ENCODE measurements at regions not wholly inside any gene's neighbourhood (a gene's known extent, or its start where the extent isn't known, plus 50 kb on each side); places are given as distances from the start of the nearest gene placed in this dataset.
A peak's percentile ranks its signal among the peaks of the same experiment; 100 is the strongest.

DNA sequence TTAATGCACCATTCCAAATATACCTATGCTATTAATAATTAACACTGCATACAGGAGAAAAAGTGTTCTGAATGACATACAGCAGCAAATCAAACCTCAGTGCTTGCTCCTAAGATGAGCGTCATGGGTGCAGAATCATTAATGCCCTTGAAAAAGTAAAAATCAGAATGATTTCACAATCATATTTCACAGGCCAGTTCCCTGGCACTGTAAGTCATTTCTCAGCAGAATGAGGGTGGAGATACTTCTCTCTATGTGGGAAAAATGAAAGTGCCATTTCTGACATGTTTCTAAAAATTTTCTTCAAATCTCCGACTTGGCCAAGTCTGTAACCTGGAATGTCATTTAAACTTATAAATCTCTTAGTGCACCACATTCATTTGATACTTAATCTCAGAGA lies 549.8 kb upstream of the AGTR1 start:
- DNase-seq (ENCODE audit: low read depth in 2 of 2), result peak; percentile 19 to 36
- no peak overlapping the region for H3K4me3 ChIP-seq (replicated peaks in 1 of 2; ENCODE audit: low read depth in 2 of 2, low read length in 2 of 2)
- TF ChIP-seq, protein P1, sequence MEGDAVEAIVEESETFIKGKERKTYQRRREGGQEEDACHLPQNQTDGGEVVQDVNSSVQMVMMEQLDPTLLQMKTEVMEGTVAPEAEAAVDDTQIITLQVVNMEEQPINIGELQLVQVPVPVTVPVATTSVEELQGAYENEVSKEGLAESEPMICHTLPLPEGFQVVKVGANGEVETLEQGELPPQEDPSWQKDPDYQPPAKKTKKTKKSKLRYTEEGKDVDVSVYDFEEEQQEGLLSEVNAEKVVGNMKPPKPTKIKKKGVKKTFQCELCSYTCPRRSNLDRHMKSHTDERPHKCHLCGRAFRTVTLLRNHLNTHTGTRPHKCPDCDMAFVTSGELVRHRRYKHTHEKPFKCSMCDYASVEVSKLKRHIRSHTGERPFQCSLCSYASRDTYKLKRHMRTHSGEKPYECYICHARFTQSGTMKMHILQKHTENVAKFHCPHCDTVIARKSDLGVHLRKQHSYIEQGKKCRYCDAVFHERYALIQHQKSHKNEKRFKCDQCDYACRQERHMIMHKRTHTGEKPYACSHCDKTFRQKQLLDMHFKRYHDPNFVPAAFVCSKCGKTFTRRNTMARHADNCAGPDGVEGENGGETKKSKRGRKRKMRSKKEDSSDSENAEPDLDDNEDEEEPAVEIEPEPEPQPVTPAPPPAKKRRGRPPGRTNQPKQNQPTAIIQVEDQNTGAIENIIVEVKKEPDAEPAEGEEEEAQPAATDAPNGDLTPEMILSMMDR (IDR thresholded peaks at IDR 0.05; ENCODE audit: low read depth, low read length), result no peak

DNA sequence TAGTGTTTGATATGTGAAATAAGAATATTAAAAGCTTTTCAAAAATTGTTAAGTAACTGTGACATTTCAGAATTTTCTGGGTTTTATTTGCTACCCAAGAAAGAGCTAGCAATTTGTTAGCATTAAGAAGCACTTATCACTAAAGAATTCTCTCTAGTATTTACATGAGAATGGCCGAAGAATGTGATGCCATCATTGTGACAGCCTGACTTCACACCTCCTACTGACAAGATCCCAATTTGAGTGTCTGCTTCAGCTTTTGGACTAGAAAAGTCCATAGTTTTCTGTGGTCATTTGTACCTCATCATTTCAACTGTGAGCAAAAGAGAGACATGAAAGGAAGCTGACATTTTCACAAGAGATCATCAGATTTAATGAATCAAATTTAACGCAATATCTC lies 548.1 kb upstream of the AGTR1 start:
- H3K4me3 ChIP-seq (replicated peaks in 1 of 2; ENCODE audit: low read depth in 2 of 2, low read length in 2 of 2), result no peak overlapping the region
- TF ChIP-seq, protein P1 (IDR thresholded peaks at IDR 0.05; ENCODE audit: low read depth, low read length), result no peak
- no peak for DNase-seq (ENCODE audit: low read depth in 2 of 2)

DNA sequence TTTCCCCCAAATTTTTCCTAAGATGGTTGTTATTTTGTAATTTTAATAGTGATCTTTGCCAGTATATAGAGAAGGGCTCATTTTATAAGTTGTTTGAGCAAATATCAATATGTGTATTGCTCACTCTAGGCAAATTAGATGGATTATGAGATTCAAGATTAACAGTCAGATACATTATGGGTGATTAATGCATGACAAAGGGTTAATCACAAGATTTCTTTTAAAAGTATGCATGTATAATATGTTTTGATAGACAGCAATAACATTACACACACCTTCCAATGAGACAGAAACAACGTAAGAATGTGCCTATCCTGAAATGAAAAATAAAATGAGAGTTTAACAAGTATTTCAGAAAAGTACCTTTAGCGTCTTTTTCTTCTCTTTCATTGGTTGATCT lies 547.6 kb upstream of the AGTR1 start:
- no peak overlapping the region for H3K4me3 ChIP-seq (replicated peaks in 1 of 2; ENCODE audit: low read depth in 2 of 2, low read length in 2 of 2)
- no peak for DNase-seq (ENCODE audit: low read depth in 2 of 2)
- TF ChIP-seq, protein P1 (IDR thresholded peaks at IDR 0.05; ENCODE audit: low read depth, low read length), result no peak

DNA sequence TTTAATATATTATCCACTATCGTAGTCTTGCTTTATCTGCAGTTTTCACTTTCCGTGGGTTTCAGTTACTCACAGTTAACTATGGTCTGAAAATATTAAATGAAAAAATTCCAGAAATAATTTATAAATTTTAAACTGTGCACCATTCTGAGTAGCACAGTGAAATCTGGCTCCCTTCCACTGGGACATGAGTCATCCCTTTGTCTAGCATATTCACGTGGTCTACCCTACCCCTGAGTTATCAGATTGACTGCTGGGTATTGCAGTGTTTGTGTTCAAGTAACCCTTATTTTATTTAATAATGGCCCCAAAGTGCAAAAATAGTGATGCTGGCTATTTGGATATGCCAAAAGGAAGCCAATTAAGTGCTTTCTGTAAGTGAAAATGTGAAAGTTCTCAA lies 539.5 kb upstream of the AGTR1 start:
- DNase-seq (ENCODE audit: low read depth in 2 of 2), result peak; percentile 85 to 89
- TF ChIP-seq, protein P1 (IDR thresholded peaks at IDR 0.05; ENCODE audit: low read depth, low read length), result no peak
- H3K4me3 ChIP-seq (replicated peaks in 1 of 2; ENCODE audit: low read depth in 2 of 2, low read length in 2 of 2), result no peak overlapping the region

DNA sequence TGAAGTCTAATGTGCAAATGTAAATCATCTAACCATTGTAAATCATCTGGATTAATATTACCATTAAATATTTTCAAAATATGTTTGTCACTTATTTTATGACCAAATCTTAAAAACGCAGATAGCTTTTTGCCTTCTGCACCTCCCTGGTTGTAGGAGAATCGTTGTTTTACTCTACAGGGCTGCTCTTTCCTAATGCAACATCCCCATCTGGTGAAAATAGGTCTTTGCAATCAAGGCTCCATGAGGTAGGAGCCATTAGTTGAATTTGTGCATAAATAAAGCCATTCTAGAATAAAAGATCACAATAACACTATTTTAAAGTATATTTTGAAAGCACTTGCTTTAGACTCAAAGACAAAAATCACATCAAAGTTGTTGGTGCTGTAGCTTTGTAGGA lies 535.6 kb upstream of the AGTR1 start:
- no peak for DNase-seq (ENCODE audit: low read depth in 2 of 2)
- no peak overlapping the region for H3K4me3 ChIP-seq (replicated peaks in 1 of 2; ENCODE audit: low read depth in 2 of 2, low read length in 2 of 2)
- TF ChIP-seq, protein P1 (IDR thresholded peaks at IDR 0.05; ENCODE audit: low read depth, low read length), result peak; percentile 9

DNA sequence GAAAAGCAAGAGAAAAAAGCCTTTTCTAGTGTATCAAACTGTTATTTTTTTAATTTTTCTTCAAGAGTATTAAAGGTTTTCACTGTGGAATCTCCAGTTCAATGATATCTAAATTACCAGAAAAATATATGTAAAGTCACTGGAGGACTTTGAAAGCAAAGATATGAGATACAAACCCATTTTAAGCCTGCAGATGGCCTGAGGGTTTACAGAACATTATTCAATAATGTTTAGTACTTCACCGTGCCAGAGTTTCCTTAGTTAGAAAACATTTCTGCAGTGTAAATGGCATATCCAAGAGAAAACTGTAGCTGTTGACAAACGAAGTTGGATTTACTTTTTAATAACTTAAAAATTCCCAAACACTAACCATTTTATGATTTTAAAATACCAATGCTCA lies 529.4 kb upstream of the AGTR1 start:
- TF ChIP-seq, protein P1 (IDR thresholded peaks at IDR 0.05; ENCODE audit: low read depth, low read length), result no peak
- no peak overlapping the region for H3K4me3 ChIP-seq (replicated peaks in 1 of 2; ENCODE audit: low read depth in 2 of 2, low read length in 2 of 2)
- DNase-seq (ENCODE audit: low read depth in 2 of 2), result no peak

DNA sequence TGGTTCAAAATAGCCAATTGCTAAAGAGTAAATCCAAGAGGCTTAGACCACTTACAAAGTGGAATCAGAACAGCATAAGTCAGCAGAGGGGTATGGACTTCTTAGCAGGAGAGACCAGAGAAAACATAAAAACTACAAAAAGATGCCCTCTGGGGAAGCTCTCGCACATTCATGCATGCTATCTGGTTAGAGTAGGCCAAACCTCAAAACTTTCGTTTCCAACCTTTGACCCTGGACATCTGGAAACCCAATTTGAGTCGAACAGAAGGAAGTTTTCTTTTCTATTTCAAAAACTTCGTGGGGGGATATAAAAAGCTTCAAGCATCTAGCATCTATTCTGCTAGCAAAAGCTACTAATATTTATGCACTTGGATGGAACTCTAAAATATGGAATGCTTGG lies 523.9 kb upstream of the AGTR1 start:
- no peak overlapping the region for H3K4me3 ChIP-seq (replicated peaks in 1 of 2; ENCODE audit: low read depth in 2 of 2, low read length in 2 of 2)
- DNase-seq (ENCODE audit: low read depth in 2 of 2), result peak in 1 of 2 donors; percentile 59
- TF ChIP-seq, protein P1 (IDR thresholded peaks at IDR 0.05; ENCODE audit: low read depth, low read length), result no peak
